ENCODE measurements at regions not wholly inside any gene's neighbourhood (a gene's known extent, or its start where the extent isn't known, plus 50 kb on each side); places are given as distances from the start of the nearest gene placed in this dataset.

DNA sequence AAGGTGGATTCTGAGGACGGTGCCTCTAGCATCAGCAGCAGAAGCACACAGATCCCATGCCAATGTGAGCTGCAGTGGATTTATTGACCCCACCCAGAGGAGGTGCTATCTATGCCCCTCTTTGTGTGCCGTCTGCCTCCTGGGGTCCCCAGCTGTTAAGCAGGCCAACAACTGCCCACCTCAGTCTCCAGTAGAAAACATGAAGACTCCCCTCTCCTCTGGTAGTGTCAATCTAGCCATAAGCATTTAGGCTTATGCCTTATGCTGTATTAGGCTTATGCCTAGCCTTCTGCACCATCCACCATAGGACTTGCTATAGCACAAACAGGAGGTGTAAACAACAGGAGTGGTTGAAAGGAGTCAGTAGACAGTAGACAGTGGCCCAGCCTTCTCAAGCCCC, 417.9 kb upstream of the C16orf82 start:
- TF ChIP-seq, protein P1, sequence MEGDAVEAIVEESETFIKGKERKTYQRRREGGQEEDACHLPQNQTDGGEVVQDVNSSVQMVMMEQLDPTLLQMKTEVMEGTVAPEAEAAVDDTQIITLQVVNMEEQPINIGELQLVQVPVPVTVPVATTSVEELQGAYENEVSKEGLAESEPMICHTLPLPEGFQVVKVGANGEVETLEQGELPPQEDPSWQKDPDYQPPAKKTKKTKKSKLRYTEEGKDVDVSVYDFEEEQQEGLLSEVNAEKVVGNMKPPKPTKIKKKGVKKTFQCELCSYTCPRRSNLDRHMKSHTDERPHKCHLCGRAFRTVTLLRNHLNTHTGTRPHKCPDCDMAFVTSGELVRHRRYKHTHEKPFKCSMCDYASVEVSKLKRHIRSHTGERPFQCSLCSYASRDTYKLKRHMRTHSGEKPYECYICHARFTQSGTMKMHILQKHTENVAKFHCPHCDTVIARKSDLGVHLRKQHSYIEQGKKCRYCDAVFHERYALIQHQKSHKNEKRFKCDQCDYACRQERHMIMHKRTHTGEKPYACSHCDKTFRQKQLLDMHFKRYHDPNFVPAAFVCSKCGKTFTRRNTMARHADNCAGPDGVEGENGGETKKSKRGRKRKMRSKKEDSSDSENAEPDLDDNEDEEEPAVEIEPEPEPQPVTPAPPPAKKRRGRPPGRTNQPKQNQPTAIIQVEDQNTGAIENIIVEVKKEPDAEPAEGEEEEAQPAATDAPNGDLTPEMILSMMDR (IDR thresholded peaks at IDR 0.05; ENCODE audit: insufficient read depth, low read depth, low read length), result no peak
- CTCF ChIA-PET, result no interaction called here
- Histone ChIP-seq H3K36me3 (ENCODE audit: control insufficient read depth, insufficient read depth, low read length) (no peaks in the 10 kb centered on the region), H3K4me3 (ENCODE audit: low read depth, low read length) (no peak overlapping the region), H3K27me3 (ENCODE audit: control insufficient read depth, insufficient read depth, low read length) (no peaks in the 10 kb centered on the region)
- POLR2A ChIA-PET, result no interaction called here
- no peak for DNase-seq (ENCODE audit: low read depth)

DNA sequence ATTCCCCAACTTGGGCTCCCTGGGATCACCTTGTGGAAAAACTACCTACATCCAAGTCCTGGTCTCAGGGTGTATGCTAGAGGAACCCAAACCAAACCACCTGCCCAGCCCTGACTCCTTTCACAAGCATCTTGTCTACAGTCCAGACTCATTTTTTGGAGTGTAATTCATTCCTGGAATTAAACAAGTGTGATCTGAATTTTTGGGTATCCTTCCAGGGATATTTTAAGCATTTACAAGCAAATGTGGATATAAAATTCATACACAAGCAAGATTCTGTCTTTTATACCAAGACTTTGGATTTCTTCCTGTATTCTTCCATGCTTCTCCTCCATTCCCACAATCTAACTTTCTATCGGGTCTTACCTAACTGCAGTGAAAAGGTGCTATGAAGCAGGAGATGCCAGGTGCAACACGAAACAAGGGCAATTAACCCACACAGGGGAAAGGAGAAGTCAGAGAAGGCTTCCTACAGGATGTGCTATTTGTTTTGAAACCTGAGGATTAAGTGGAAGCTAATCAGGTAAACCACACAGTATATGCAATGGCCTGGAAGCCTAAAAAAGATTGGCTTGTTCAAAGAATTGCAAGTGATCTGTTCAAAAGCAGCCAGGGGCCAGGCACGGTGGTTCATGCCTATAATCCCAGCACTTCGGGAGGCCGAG, 417.2 kb upstream of the C16orf82 start:
- TF ChIP-seq, protein P1 (IDR thresholded peaks at IDR 0.05; ENCODE audit: insufficient read depth, low read depth, low read length), result no peak
- DNase-seq (ENCODE audit: low read depth), result no peak
- POLR2A ChIA-PET, result no interaction called here
- Histone ChIP-seq H3K36me3 (ENCODE audit: control insufficient read depth, insufficient read depth, low read length) (no peaks in the 10 kb centered on the region), H3K27me3 (ENCODE audit: control insufficient read depth, insufficient read depth, low read length) (no peaks in the 10 kb centered on the region), H3K4me3 (ENCODE audit: low read depth, low read length) (no peak overlapping the region)
- CTCF ChIA-PET, result no interaction called here

DNA sequence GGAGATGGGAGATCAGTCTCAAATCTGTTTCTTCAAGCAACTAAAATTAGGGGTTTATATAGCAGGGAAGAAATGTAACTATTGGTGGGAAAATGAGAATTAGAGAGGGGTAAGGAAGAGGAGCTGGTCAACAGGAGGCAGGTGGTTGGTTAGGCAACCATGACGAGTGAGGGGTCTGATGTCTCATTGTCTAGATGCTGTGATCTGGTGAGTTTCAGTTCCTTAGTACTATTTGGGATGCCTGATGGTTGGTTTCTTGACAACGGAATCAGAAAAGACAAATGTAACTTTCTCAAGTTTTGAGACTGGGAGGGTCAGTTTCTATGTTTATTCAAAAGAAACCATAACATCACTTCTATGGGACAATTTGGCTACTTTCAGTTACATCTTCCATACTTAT, 415.3 kb upstream of the C16orf82 start:
- Histone ChIP-seq H3K27me3 (ENCODE audit: control insufficient read depth, insufficient read depth, low read length) (no peaks in the 10 kb centered on the region), H3K4me3 (ENCODE audit: low read depth, low read length) (no peak overlapping the region), H3K36me3 (ENCODE audit: control insufficient read depth, insufficient read depth, low read length) (no peaks in the 10 kb centered on the region)
- ChIA-PET CTCF (no interaction called here), POLR2A (no interaction called here)
- TF ChIP-seq, protein P1 (IDR thresholded peaks at IDR 0.05; ENCODE audit: insufficient read depth, low read depth, low read length), result no peak
- no peak for DNase-seq (ENCODE audit: low read depth)

DNA sequence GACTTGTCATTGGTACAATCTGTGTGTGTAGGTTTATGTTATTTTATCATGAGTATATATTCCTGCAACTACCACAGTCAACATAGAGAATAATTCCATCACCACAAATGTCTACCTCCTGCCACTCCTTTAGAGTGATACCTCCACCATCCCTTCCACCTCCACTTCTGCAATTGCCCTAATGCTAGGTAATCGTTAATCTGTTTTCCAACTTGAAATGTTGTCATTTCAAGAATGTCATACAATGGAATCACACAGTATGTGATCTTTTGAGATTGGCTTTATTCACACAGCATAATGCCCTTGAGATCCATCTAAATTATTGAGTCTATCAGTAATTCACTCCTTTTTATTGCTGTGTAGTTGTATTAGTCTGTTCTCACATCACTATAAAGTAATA, 414.8 kb upstream of the C16orf82 start:
- ChIA-PET CTCF (no interaction called here), POLR2A (no interaction called here)
- DNase-seq (ENCODE audit: low read depth), result no peak

DNA sequence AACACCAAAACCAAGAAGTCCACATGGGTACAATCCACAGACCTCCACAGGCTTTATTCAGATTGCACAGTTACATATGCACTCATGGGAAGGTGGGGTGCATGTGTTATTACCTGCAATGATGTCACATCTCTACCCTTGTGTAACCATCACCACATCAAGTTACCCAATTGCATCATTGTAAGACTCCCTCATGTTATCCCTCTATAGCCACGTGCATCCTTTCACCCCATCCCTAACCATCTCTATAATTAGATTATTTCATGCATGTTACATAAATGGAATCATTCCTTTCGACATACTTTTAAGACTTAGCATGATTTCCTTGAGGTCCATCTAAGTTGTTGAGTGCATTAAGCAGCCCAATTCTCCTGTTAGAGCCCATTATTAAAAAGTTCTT, 408.2 kb upstream of the C16orf82 start:
- no peak for DNase-seq (ENCODE audit: low read depth)
- ChIA-PET POLR2A (no interaction called here), CTCF (no interaction called here)
- no peaks in the 10 kb centered on the region for H3K36me3 ChIP-seq (ENCODE audit: control insufficient read depth, insufficient read depth, low read length)
- H3K4me3 ChIP-seq (ENCODE audit: low read depth, low read length), result no peak overlapping the region
- no peaks in the 10 kb centered on the region for H3K27me3 ChIP-seq (ENCODE audit: control insufficient read depth, insufficient read depth, low read length)
- TF ChIP-seq, protein P1 (IDR thresholded peaks at IDR 0.05; ENCODE audit: insufficient read depth, low read depth, low read length), result no peak

More for the DNA sequence above, 414.8 kb upstream of the C16orf82 start:
- H3K4me3 ChIP-seq (ENCODE audit: low read depth, low read length), result no peak overlapping the region
- TF ChIP-seq, protein P1 (IDR thresholded peaks at IDR 0.05; ENCODE audit: insufficient read depth, low read depth, low read length), result no peak
- no peaks in the 10 kb centered on the region for H3K27me3 ChIP-seq (ENCODE audit: control insufficient read depth, insufficient read depth, low read length)
- H3K36me3 ChIP-seq (ENCODE audit: control insufficient read depth, insufficient read depth, low read length), result no peaks in the 10 kb centered on the region
